HFFc6 (cell line): ENCODE measurements at regions not wholly inside any gene's neighbourhood (a gene's known extent, or its start where the extent isn't known, plus 50 kb on each side); places are given as distances from the start of the nearest gene placed in this dataset.
"Not testable (repeated sequence)": the region's sequence is repeated elsewhere in the genome, so short reads cannot be mapped to it uniquely, and the experiment has no call there.

Experiments used
- DNase-seq: peaks from one replicate; pipeline ENCODE4 v3.0.0-alpha.2; 2018
- H3K27ac Mint-ChIP-seq: 2 replicates; pipeline ENCODE4 v1.8.0; 2020; ENCODE audit warnings: mild to moderate bottlenecking, mixed read lengths
- H3K27me3 Mint-ChIP-seq: 2 replicates; pipeline ENCODE4 v1.8.0; 2021; ENCODE audit warnings: mild to moderate bottlenecking, moderate library complexity, mixed read lengths; ENCODE audit not compliant: insufficient read depth
- H3K36me3 Mint-ChIP-seq: 2 replicates; pipeline ENCODE4 v1.8.0; 2021; ENCODE audit warnings: low read depth, mixed read lengths
- H3K4me1 Mint-ChIP-seq: 2 replicates; pipeline ENCODE4 v1.8.0; 2020; ENCODE audit warnings: low read depth, mixed read lengths
- H3K4me3 Mint-ChIP-seq: 2 replicates; pipeline ENCODE4 v1.8.0; 2020; ENCODE audit warnings: mild to moderate bottlenecking, moderate library complexity, mixed read lengths
- H3K9me3 Mint-ChIP-seq: 2 replicates; pipeline ENCODE4 v1.8.0; 2020; ENCODE audit warnings: mild to moderate bottlenecking, mixed read lengths
- CTCF ChIP-seq: fragments of 200-600 bp; sonication (generic); IDR thresholded peaks from 2 replicates; pipeline ENCODE4 v1.5.0; 2021; ENCODE audit warnings: antibody characterized with exemption, mild to moderate bottlenecking

- not testable (repeated sequence) for H3K36me3 Mint-ChIP-seq, H3K4me3 Mint-ChIP-seq, H3K9me3 Mint-ChIP-seq, H3K27me3 Mint-ChIP-seq, H3K4me1 Mint-ChIP-seq, H3K27ac Mint-ChIP-seq
- peak; percentile 38; the same call in 1 of the 2 replicates for TF ChIP-seq CTCF
- peak; percentile 1 for DNase-seq
Measured at GRCh38 chrY:26315065-26315464, 693.1 kb downstream of the CDY1 start.

- H3K27ac Mint-ChIP-seq, H3K4me3 Mint-ChIP-seq, H3K4me1 Mint-ChIP-seq, H3K36me3 Mint-ChIP-seq, H3K27me3 Mint-ChIP-seq, H3K9me3 Mint-ChIP-seq: not testable (repeated sequence)
- peak; percentile 0 for DNase-seq
Measured at GRCh38 chrY:26319488-26320202, 697.7 kb downstream of the CDY1 start.

- DNase-seq, H3K4me3 Mint-ChIP-seq, H3K4me1 Mint-ChIP-seq, H3K27me3 Mint-ChIP-seq, H3K36me3 Mint-ChIP-seq, H3K27ac Mint-ChIP-seq, H3K9me3 Mint-ChIP-seq: not testable (repeated sequence)
Measured at GRCh38 chrY:26322756-26323155, 700.8 kb downstream of the CDY1 start.

GRCh38 chrY:26352931-26353330 lies 731.0 kb downstream of the CDY1 start:
- H3K4me1 Mint-ChIP-seq, H3K36me3 Mint-ChIP-seq, DNase-seq, H3K27ac Mint-ChIP-seq, H3K27me3 Mint-ChIP-seq, H3K4me3 Mint-ChIP-seq, H3K9me3 Mint-ChIP-seq: not testable (repeated sequence)

- H3K9me3 Mint-ChIP-seq = peaks cover 4% of the 10 kb centered on the region; the same call in 1 of the 2 replicates
- no peaks in the 10 kb centered on the region for H3K4me1 Mint-ChIP-seq
- no peak for TF ChIP-seq CTCF
- no peaks in the 10 kb centered on the region for H3K36me3 Mint-ChIP-seq
- no peak for DNase-seq
- H3K4me3 Mint-ChIP-seq = no peak overlapping the region
- no peaks in the 10 kb centered on the region; the same call in 1 of the 2 replicates for H3K27me3 Mint-ChIP-seq
- no peak overlapping the region for H3K27ac Mint-ChIP-seq
Measured at GRCh38 chrY:26354191-26354590, 732.3 kb downstream of the CDY1 start.

- not testable (repeated sequence) for H3K27ac Mint-ChIP-seq, H3K36me3 Mint-ChIP-seq, H3K4me1 Mint-ChIP-seq, DNase-seq, H3K4me3 Mint-ChIP-seq, H3K9me3 Mint-ChIP-seq, H3K27me3 Mint-ChIP-seq
Measured at GRCh38 chrY:26359869-26360268, 738.0 kb downstream of the CDY1 start.

GRCh38 chrY:26360472-26360871 lies 738.6 kb downstream of the CDY1 start:
- not testable (repeated sequence) for H3K4me3 Mint-ChIP-seq, H3K36me3 Mint-ChIP-seq, H3K9me3 Mint-ChIP-seq, DNase-seq, H3K4me1 Mint-ChIP-seq, H3K27ac Mint-ChIP-seq, H3K27me3 Mint-ChIP-seq

GRCh38 chrY:26363442-26363841 lies 741.5 kb downstream of the CDY1 start:
- not testable (repeated sequence) for H3K4me1 Mint-ChIP-seq, H3K4me3 Mint-ChIP-seq, H3K27ac Mint-ChIP-seq, H3K27me3 Mint-ChIP-seq, H3K36me3 Mint-ChIP-seq, H3K9me3 Mint-ChIP-seq, DNase-seq

- H3K4me3 Mint-ChIP-seq, H3K27me3 Mint-ChIP-seq, H3K27ac Mint-ChIP-seq, H3K9me3 Mint-ChIP-seq, H3K36me3 Mint-ChIP-seq, DNase-seq, H3K4me1 Mint-ChIP-seq: not testable (repeated sequence)
Measured at GRCh38 chrY:26366091-26366490, 744.2 kb downstream of the CDY1 start.

- not testable (repeated sequence) for H3K9me3 Mint-ChIP-seq, H3K27ac Mint-ChIP-seq, H3K4me1 Mint-ChIP-seq, H3K4me3 Mint-ChIP-seq, H3K36me3 Mint-ChIP-seq, H3K27me3 Mint-ChIP-seq, DNase-seq
Measured at GRCh38 chrY:26372480-26372879, 750.6 kb downstream of the CDY1 start.
